ENCODE measurements at regions not wholly inside any gene's neighbourhood (a gene's known extent, or its start where the extent isn't known, plus 50 kb on each side); places are given as distances from the start of the nearest gene placed in this dataset.

DNA sequence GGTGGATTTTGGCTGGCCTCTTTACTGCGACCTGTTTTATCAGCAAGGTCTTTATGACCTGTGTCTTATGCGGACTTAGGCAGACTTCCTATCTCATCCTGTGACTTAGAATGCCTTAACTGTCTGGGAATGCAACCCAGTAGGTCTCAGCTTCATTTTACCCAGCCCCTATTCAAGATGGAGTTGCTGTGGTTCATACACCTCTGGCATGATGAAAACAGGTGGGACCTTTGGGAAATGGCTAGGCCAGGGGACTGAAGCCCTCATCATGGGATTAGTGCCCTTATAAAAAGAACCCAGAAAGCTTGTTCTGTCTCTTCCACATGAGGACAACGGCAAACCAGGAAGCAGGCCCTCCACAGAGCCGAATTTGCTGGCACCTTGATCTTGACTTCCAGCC, 172.1 kb upstream of the MYO3A start:
- intact Hi-C loops (cut with micrococcal nuclease) = no loop called here
- TF ChIP-seq, protein P1, sequence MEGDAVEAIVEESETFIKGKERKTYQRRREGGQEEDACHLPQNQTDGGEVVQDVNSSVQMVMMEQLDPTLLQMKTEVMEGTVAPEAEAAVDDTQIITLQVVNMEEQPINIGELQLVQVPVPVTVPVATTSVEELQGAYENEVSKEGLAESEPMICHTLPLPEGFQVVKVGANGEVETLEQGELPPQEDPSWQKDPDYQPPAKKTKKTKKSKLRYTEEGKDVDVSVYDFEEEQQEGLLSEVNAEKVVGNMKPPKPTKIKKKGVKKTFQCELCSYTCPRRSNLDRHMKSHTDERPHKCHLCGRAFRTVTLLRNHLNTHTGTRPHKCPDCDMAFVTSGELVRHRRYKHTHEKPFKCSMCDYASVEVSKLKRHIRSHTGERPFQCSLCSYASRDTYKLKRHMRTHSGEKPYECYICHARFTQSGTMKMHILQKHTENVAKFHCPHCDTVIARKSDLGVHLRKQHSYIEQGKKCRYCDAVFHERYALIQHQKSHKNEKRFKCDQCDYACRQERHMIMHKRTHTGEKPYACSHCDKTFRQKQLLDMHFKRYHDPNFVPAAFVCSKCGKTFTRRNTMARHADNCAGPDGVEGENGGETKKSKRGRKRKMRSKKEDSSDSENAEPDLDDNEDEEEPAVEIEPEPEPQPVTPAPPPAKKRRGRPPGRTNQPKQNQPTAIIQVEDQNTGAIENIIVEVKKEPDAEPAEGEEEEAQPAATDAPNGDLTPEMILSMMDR (IDR thresholded peaks at IDR 0.05) = no peak
- H3K27me3 Mint-ChIP-seq = peaks cover 17% of the 10 kb centered on the region
- peaks cover 1% of the 10 kb centered on the region for H3K4me1 Mint-ChIP-seq
- H3K9me3 Mint-ChIP-seq = no peaks in the 10 kb centered on the region
- no peak for DNase-seq
- ChIA-PET CTCF (no interaction called here), POLR2A (no interaction called here)
- H3K27ac Mint-ChIP-seq = no peak overlapping the region
- H3K4me3 Mint-ChIP-seq = no peak overlapping the region
- no peak for ATAC-seq (ENCODE audit: low read depth)
- H3K36me3 Mint-ChIP-seq (ENCODE audit: low read depth) = no peaks in the 10 kb centered on the region

DNA sequence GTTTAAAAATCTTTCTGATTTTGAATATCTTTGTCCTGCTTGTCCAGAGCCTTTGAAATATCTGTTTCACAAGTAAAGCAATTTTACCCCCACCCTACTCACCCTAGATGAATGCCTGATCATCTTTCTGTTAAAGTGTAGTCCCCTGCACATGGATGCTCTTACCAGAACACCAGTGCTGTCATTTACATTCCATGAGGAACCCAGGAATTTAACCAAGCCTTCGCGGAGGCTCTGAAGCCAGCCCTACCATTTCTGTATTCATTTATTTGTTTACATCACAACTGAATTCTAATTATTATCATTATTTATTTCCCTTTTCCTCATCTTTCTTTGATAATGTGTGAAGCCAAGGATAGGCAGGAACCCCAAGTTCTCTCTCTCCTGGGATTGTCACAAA, 167.8 kb upstream of the MYO3A start:
- ATAC-seq (ENCODE audit: low read depth) (no peak), DNase-seq (no peak)
- intact Hi-C loops (cut with micrococcal nuclease) = no loop called here
- Mint-ChIP-seq H3K9me3 (no peaks in the 10 kb centered on the region), H3K4me3 (no peak overlapping the region), H3K36me3 (ENCODE audit: low read depth) (no peaks in the 10 kb centered on the region), H3K27ac (no peak overlapping the region), H3K27me3 (peaks cover 19% of the 10 kb centered on the region), H3K4me1 (peaks cover 1% of the 10 kb centered on the region)
- CTCF ChIA-PET = no interaction called here
- TF ChIP-seq, protein P1 (IDR thresholded peaks at IDR 0.05) = no peak
- POLR2A ChIA-PET = no interaction called here

DNA sequence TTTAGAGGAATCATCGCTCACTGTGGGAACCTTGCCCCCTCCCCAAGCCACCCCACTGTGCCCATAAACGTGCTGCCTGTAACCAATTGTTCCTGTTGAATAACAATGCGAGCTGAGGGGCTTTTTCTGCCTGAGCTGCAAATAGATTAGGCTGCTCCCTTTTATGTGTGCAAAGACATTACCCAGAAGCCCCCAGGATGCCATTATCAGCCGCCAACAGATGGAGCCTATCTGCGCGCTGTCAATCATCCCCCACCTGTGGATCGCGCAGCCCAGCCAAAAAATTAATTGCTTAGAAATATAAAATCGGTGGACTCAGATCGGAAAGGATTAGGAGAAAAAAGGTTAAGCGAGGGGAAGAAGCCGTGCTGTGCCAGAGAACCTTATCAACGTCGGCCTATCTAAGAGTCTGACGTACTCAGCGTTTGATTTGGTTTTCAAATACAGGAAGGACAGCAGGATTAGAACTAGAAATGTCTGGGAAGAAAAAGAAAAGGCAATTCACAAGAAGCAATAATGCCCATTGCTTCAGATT, 167.3 kb upstream of the MYO3A start:
- Mint-ChIP-seq H3K4me1 (peaks cover 1% of the 10 kb centered on the region), H3K36me3 (ENCODE audit: low read depth) (no peaks in the 10 kb centered on the region), H3K27me3 (peaks cover 19% of the 10 kb centered on the region), H3K27ac (no peak overlapping the region), H3K4me3 (no peak overlapping the region), H3K9me3 (no peaks in the 10 kb centered on the region)
- TF ChIP-seq, protein P1 (IDR thresholded peaks at IDR 0.05) = no peak
- DNase-seq (no peak), ATAC-seq (ENCODE audit: low read depth) (no peak)
- ChIA-PET CTCF (no interaction called here), POLR2A (no interaction called here)
- intact Hi-C loops (cut with micrococcal nuclease) = no loop called here

DNA sequence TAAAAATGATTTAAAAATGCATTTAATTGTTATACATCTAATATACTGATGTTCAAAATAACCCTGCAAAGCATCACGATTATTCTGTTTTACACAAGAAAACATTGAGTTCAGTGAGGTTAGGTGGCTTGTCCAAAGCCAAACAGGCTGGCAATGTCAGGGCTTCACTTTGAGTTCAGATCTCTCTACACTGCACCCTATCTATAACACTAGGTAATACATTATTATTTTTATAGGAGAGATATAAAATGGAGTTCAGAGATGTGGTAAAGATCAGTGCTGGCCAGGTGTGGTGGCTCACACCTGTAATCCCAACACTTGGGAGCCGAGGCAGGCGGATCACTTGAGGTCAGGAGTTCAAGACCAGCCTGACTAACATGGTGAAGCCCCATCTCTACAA, 165.9 kb upstream of the MYO3A start:
- DNase-seq (no peak), ATAC-seq (ENCODE audit: low read depth) (no peak)
- H3K4me3 Mint-ChIP-seq = no peak overlapping the region
- peaks cover 19% of the 10 kb centered on the region for H3K27me3 Mint-ChIP-seq
- peaks cover 1% of the 10 kb centered on the region for H3K4me1 Mint-ChIP-seq
- intact Hi-C loops (cut with micrococcal nuclease) = no loop called here
- H3K9me3 Mint-ChIP-seq = no peaks in the 10 kb centered on the region
- H3K36me3 Mint-ChIP-seq (ENCODE audit: low read depth) = no peaks in the 10 kb centered on the region
- H3K27ac Mint-ChIP-seq = no peak overlapping the region
- TF ChIP-seq, protein P1 (IDR thresholded peaks at IDR 0.05) = no peak
- CTCF ChIA-PET = no interaction called here
- POLR2A ChIA-PET = no interaction called here

DNA sequence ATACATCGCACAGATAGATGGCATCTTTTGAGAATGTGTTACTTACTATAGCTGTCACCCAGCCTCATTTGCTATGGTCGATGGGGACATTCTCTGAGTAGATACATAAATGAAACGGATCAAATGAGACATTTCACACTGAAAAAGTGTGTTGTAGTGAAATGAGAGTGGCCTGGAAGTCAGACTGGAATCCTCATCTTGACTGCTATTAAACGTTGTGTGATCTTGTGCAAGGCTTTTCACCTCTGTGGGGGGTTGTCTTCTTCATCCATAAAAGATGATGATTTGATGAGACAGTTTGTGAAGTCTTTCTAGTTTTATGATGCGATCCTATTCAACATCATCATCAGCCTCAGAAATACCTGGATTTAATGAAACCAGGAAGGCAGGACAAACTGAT, 155.4 kb upstream of the MYO3A start:
- ChIA-PET CTCF (no interaction called here), POLR2A (no interaction called here)
- DNase-seq (no peak), ATAC-seq (ENCODE audit: low read depth) (no peak)
- Mint-ChIP-seq H3K9me3 (no peaks in the 10 kb centered on the region), H3K27me3 (no peaks in the 10 kb centered on the region), H3K4me1 (no peaks in the 10 kb centered on the region), H3K36me3 (ENCODE audit: low read depth) (no peaks in the 10 kb centered on the region), H3K27ac (no peak overlapping the region), H3K4me3 (no peak overlapping the region)
- intact Hi-C loops (cut with micrococcal nuclease) = no loop called here
- TF ChIP-seq, protein P1 (IDR thresholded peaks at IDR 0.05) = no peak

All from activated B cell treated with CpG ODN at 0.5 μM for 24 hours (primary cell).